ENCODE measurements at regions not wholly inside any gene's neighbourhood (a gene's known extent, or its start where the extent isn't known, plus 50 kb on each side); places are given as distances from the start of the nearest gene placed in this dataset.

- no peaks in the 10 kb centered on the region for H4K20me1 ChIP-seq (ENCODE audit: insufficient read depth, low read length)
- H3K79me2 ChIP-seq (ENCODE audit: insufficient read depth, low read depth, low read length) = no peaks in the 10 kb centered on the region
- no TSS peak for BruUV-seq (replicated peaks)
- DNase-seq (ENCODE audit: low spot score) = no peak
- TF ChIP-seq CTCF (conservative IDR thresholded peaks at IDR 0.05; ENCODE audit: low read length) (no peak), EZH2phosphoT487 (IDR thresholded peaks at IDR 0.05; ENCODE audit: borderline replicate concordance, low read depth, low read length) (no peak)
- no peaks in the 10 kb centered on the region for H3K36me3 ChIP-seq (ENCODE audit: insufficient read depth, low read length)
- H3K4me3 ChIP-seq (ENCODE audit: low read depth, low read length, poor library complexity, severe bottlenecking) = no peak overlapping the region
- no peaks in the 10 kb centered on the region for H3K9me3 ChIP-seq (ENCODE audit: low read length)
- H3K4me1 ChIP-seq (ENCODE audit: insufficient read depth, low read length, poor library complexity, severe bottlenecking) = no peaks in the 10 kb centered on the region
- POLR2A ChIA-PET = interaction anchor here (1.1 kb wide), 1 partner anchor 10 kb away, joined by 5 read pairs; no protein-coding TSS in a partner anchor
- H3K9me2 ChIP-seq (ENCODE audit: insufficient read depth, low read length) = no peaks in the 10 kb centered on the region
- no peak overlapping the region for H3K4me2 ChIP-seq (ENCODE audit: low read length)
- no peak overlapping the region for H3K27ac ChIP-seq (ENCODE audit: low read depth, low read length, poor library complexity, severe bottlenecking)
- CTCF ChIA-PET (ENCODE audit: unreplicated experiment) = no interaction called here
- intact Hi-C loops (cut with micrococcal nuclease; ENCODE audit: unreplicated experiment) = no loop called here
- H2AFZ ChIP-seq (ENCODE audit: low read length) = no peak overlapping the region
Observed at GRCh38 chr5:88944751-88945531, 62.0 kb upstream of the MEF2C start.

- no TSS peak for BruUV-seq (replicated peaks)
- no peak for DNase-seq (ENCODE audit: low spot score)
- Histone ChIP-seq H3K4me3 (ENCODE audit: low read depth, low read length, poor library complexity, severe bottlenecking) (no peak overlapping the region), H4K20me1 (ENCODE audit: insufficient read depth, low read length) (no peaks in the 10 kb centered on the region), H3K4me1 (ENCODE audit: insufficient read depth, low read length, poor library complexity, severe bottlenecking) (no peaks in the 10 kb centered on the region), H3K27ac (ENCODE audit: low read depth, low read length, poor library complexity, severe bottlenecking) (no peak overlapping the region), H3K4me2 (ENCODE audit: low read length) (no peak overlapping the region), H3K9me2 (ENCODE audit: insufficient read depth, low read length) (no peaks in the 10 kb centered on the region), H2AFZ (ENCODE audit: low read length) (no peak overlapping the region), H3K36me3 (ENCODE audit: insufficient read depth, low read length) (no peaks in the 10 kb centered on the region), H3K9me3 (ENCODE audit: low read length) (no peaks in the 10 kb centered on the region), H3K79me2 (ENCODE audit: insufficient read depth, low read depth, low read length) (no peaks in the 10 kb centered on the region)
- POLR2A ChIA-PET = no interaction called here
- TF ChIP-seq CTCF (conservative IDR thresholded peaks at IDR 0.05; ENCODE audit: low read length) (no peak), EZH2phosphoT487 (IDR thresholded peaks at IDR 0.05; ENCODE audit: borderline replicate concordance, low read depth, low read length) (no peak)
- intact Hi-C loops (cut with micrococcal nuclease; ENCODE audit: unreplicated experiment) = no loop called here
- CTCF ChIA-PET (ENCODE audit: unreplicated experiment) = no interaction called here
Observed at GRCh38 chr5:88941581-88941980, 58.6 kb upstream of the MEF2C start.

- DNase-seq (ENCODE audit: low spot score) = no peak
- Histone ChIP-seq H3K27ac (ENCODE audit: low read depth, low read length, poor library complexity, severe bottlenecking) (no peak overlapping the region), H3K9me2 (ENCODE audit: insufficient read depth, low read length) (no peaks in the 10 kb centered on the region), H3K79me2 (ENCODE audit: insufficient read depth, low read depth, low read length) (no peaks in the 10 kb centered on the region), H2AFZ (ENCODE audit: low read length) (no peak overlapping the region), H3K9me3 (ENCODE audit: low read length) (no peaks in the 10 kb centered on the region), H3K36me3 (ENCODE audit: insufficient read depth, low read length) (no peaks in the 10 kb centered on the region), H3K4me2 (ENCODE audit: low read length) (no peak overlapping the region), H4K20me1 (ENCODE audit: insufficient read depth, low read length) (no peaks in the 10 kb centered on the region), H3K4me3 (ENCODE audit: low read depth, low read length, poor library complexity, severe bottlenecking) (no peak overlapping the region), H3K4me1 (ENCODE audit: insufficient read depth, low read length, poor library complexity, severe bottlenecking) (no peaks in the 10 kb centered on the region)
- POLR2A ChIA-PET = interaction anchor here (1.3 kb wide), 1 partner anchor 8 kb away, joined by 5 read pairs; no protein-coding TSS in a partner anchor
- intact Hi-C loops (cut with micrococcal nuclease; ENCODE audit: unreplicated experiment) = no loop called here
- no TSS peak for BruUV-seq (replicated peaks)
- CTCF ChIA-PET (ENCODE audit: unreplicated experiment) = no interaction called here
- TF ChIP-seq EZH2phosphoT487 (IDR thresholded peaks at IDR 0.05; ENCODE audit: borderline replicate concordance, low read depth, low read length) = no peak
- TF ChIP-seq CTCF (conservative IDR thresholded peaks at IDR 0.05; ENCODE audit: low read length) = no peak
Observed at GRCh38 chr5:88940713-88941112, 57.7 kb upstream of the MEF2C start.

Measured in OCI-LY7 (cell line).